GM19043 (cell line): ENCODE measurements at regions not wholly inside any gene's neighbourhood (a gene's known extent, or its start where the extent isn't known, plus 50 kb on each side); places are given as distances from the start of the nearest gene placed in this dataset.
"Not testable (repeated sequence)": the region's sequence is repeated elsewhere in the genome, so short reads cannot be mapped to it uniquely, and the experiment has no call there.

Experiments used
- ATAC-seq: cut with Tn5 transposase; IDR thresholded peaks from one replicate; pipeline ENCODE4 v1.9.1; 2021; ENCODE audit warnings: low read depth; ENCODE audit not compliant: unreplicated experiment

- ATAC-seq: no peak
Measured at GRCh38 chr1:195173753-195174152, 1434.5 kb downstream of the KCNT2 start.

GRCh38 chr1:195159795-195160194, 1448.4 kb downstream of the KCNT2 start:
- not testable (repeated sequence) for ATAC-seq

- ATAC-seq: no peak
Measured at GRCh38 chr1:195158091-195158490, 1450.1 kb downstream of the KCNT2 start.

- ATAC-seq: no peak
Measured at GRCh38 chr1:195153107-195153506, 1455.1 kb downstream of the KCNT2 start.

DNA sequence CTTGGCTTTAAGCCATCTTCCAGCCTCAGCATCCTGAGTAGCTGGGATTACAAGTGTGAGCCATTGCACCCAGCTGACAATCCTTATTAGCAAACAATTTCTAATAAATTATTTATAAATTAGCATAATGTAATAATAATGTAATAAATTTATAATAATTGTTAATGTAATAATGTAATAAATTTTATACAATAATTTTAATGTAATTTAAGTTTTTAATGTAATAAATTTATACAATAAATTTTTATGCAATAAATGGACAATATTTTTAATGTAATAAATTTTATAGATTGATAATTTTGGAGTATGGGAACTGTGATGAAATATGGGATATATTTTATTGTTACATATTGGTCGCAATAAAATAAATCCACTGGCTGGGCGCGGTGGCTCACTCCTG, 1457.5 kb downstream of the KCNT2 start:
- ATAC-seq: no peak

DNA sequence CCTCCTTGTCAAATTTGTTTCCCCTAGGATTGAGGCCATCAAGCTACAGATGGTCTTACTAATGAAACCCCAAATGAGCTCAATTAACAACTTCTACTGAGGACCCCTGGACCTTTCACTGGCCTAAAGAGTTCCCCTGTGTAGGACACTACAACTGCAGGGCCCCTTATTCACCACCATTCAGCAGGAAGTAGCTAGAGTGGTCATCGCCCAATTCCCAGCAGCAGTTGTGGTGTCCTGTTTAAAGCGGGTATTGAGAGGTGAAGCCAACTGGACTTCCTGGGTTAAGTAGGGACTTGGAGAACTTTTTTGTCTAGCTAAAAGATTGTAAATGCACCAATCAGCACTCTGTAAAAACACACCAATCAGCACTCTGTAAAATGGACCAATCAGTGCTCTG, 1466.9 kb downstream of the KCNT2 start:
- no peak for ATAC-seq

DNA sequence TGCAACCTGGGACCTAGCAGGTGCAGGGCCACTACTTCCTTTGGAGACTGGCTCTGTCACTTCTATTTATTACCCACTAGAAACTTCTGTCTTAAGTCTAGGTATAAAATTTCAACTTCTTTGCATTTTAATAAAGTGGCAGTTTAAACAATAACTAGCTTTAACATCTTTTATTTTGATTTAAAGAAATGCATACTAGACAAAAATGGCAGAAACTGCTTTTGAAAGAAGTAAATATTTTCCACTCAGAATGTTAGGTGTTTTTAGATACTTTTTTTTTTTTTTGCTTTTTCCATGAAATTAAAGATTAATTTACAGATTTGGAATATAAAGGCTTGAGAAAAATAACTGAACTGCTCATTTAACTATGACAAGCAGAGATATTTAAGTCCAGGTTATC, 1477.6 kb downstream of the KCNT2 start:
- no peak for ATAC-seq

DNA sequence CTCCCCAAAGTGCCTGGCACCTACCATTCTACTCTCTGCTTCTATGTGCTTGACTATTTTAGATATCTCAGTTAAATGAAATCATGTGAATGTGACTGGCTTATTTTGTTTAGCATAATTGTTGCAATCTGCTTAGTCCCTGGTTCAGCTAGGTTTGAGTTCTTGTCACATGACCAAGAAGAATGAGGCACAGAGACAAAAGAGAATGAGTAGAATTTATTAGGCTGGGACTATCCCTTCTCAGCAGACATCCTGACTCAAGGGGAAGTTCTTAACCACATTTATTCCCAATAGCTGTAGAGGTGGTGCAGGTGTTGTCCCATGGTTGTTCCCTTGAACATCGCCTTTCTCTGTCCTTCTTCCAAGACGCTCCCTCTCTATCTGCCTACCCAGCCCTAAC, 1485.7 kb downstream of the KCNT2 start:
- no peak for ATAC-seq

- no peak for ATAC-seq
Measured at GRCh38 chr1:195113471-195113870, 1494.8 kb downstream of the KCNT2 start.

- no peak for ATAC-seq
Measured at GRCh38 chr1:195105773-195106172, 1502.5 kb downstream of the KCNT2 start.

DNA sequence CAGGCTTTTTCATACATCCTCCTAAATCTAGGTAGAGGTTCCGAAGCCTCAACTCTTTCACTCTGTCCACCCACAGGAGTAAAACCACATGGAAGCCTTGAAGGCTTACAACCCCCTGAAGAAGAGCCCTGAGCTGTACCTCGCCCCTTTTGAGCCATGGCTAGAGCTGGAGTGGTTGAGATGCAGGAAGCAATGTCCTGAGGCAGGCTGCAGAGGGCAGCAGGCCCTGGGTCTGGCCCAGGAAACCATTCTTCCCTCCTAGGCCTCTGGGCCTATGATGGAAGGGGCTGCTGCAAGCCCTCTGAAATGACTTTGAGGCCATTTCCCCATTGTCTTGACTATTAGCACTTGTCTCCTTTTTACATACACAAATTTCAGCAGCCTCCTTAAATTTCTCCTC, 1503.0 kb downstream of the KCNT2 start:
- ATAC-seq: no peak

GRCh38 chr1:195097316-195097715, 1510.9 kb downstream of the KCNT2 start:
- no peak for ATAC-seq

- no peak for ATAC-seq
Measured at GRCh38 chr1:195096051-195096521, 1512.2 kb downstream of the KCNT2 start.

DNA sequence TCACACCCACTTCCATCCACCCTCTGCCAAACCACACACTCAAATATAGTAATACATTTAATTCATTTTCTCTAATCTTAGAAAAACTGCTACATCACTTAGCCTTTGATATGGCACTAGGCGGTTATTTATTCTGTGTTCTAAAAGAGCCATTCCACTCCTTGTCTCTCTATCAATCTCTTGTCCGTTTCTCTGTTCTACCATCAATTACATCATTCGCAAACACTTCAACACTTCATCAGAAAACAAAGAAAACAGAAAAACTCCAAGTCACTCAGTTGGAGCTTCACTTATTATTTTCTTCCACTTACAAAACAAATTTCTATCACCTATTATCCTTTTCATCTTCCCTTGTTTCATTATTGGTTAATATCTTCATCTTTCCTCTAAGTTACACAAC, 1523.0 kb downstream of the KCNT2 start:
- no peak for ATAC-seq

- no peak for ATAC-seq
Measured at GRCh38 chr1:195082183-195082582, 1526.1 kb downstream of the KCNT2 start.

GRCh38 chr1:195076682-195077081, 1531.6 kb downstream of the KCNT2 start:
- no peak for ATAC-seq

GRCh38 chr1:195075973-195076372, 1532.3 kb downstream of the KCNT2 start:
- no peak for ATAC-seq

DNA sequence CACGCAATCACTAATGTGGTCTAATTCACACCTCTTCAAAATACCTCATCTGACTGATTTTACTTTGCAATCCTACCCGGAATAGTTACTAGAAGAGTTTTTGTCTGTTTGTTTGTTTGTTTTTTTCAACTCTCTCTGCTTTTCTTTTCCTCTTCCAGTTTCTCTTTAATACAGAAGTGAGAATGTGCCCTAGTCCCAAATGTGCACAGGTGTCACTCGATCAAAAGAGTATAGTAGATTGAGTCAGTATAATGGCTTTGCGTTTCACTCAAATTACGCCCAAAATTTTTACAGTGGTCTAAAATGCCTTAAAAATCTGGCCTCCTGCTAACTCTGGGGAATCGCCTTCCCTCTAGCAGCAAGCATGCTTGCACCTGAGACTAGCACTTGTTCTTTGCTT, 1536.8 kb downstream of the KCNT2 start:
- no peak for ATAC-seq

DNA sequence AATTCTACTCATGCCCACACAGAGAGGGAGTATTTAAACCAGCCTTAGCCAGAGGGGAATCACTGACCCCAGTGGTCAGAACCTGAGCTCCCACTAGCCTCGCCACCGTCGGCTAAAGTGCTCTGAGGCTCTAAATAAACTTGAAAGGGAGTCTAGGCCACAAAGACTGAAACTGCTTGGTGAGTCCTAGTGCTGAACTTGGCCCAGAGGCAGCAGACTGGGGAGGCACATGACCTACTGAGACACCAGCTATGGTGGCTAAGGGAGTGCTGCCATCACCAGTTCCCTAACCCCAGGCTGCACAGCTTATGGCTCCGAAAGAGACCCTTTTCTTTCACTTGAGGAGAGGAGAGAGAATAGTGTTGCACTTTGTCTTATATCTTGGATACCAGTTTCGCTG, 1542.8 kb downstream of the KCNT2 start:
- no peak for ATAC-seq

GRCh38 chr1:195064358-195064757, 1543.9 kb downstream of the KCNT2 start:
- ATAC-seq: no peak

DNA sequence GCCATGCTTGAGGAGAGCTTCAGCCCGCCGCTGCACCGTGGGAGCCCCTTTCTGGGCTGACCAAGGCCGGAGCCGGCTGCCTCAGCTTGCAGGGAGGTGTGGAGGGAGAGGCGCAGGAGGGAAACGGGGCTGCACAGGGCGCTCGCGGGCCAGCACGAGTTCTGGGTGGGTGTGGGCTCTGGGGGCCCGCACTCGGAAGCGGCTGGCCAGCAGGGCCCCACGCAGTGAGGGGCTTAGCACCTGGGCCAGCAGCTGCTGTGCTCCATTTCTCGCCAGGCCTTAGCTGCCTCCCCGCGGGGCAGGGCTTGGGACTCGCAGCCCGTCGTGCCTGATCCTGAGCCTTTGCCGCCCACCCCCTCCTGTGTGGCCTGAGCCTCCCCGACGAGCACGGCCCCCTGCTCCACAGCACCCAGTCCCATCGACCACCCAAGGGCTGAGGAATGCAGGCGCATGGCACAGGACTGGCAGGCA, 1554.0 kb downstream of the KCNT2 start:
- ATAC-seq: no peak

DNA sequence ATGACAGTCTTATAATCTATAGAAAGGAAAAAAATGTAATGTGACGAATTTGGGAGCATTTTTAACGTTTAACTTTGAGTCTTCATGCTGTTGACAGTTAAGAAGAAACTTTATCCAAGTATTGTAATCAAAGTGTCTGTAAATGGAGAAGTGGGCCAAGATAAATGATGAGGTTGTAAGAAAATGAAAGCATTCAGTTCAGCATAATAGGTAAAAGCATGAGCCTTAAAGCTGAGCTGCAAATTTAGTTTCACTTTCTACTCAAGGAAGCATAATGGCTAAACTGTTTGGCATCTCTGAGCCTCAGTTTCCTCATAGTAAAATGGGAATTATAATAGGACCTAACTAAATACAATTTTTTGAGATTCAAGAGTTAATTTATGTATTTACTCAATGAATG, 1554.8 kb downstream of the KCNT2 start:
- ATAC-seq: no peak

GRCh38 chr1:195047772-195048171, 1560.5 kb downstream of the KCNT2 start:
- no peak for ATAC-seq
